GM12872 (cell line): ENCODE measurements at regions not wholly inside any gene's neighbourhood (a gene's known extent, or its start where the extent isn't known, plus 50 kb on each side); places are given as distances from the start of the nearest gene placed in this dataset.

Source experiments
- TF ChIP-seq, protein P1 (sequence below): IDR thresholded peaks from 3 replicates; pipeline ENCODE4 v1.5.1; 2011; ENCODE audit warnings: low read depth, mild to moderate bottlenecking, low read length, moderate library complexity; ENCODE audit not compliant: insufficient read depth

DNA sequence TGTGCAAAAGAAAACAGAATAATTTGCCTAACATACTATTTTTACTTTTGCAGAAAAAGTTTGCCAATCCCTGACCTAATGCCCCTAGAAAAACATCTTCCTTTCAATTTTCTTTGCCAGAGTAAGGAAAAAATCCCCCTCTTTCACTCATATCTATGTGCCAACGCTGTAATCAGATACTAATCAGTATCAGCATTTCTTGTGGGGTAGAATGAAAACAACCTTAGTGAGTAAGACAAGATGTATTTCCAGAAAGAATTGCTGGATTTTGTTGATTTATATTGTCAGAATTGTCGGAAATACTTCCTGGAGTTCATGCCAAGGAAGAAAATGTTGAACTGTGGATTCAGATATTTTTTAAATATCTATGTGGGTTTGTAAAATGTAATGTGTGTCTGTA, 1893.8 kb downstream of the NCAM2 start:
- TF ChIP-seq, protein P1, sequence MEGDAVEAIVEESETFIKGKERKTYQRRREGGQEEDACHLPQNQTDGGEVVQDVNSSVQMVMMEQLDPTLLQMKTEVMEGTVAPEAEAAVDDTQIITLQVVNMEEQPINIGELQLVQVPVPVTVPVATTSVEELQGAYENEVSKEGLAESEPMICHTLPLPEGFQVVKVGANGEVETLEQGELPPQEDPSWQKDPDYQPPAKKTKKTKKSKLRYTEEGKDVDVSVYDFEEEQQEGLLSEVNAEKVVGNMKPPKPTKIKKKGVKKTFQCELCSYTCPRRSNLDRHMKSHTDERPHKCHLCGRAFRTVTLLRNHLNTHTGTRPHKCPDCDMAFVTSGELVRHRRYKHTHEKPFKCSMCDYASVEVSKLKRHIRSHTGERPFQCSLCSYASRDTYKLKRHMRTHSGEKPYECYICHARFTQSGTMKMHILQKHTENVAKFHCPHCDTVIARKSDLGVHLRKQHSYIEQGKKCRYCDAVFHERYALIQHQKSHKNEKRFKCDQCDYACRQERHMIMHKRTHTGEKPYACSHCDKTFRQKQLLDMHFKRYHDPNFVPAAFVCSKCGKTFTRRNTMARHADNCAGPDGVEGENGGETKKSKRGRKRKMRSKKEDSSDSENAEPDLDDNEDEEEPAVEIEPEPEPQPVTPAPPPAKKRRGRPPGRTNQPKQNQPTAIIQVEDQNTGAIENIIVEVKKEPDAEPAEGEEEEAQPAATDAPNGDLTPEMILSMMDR: no peak

DNA sequence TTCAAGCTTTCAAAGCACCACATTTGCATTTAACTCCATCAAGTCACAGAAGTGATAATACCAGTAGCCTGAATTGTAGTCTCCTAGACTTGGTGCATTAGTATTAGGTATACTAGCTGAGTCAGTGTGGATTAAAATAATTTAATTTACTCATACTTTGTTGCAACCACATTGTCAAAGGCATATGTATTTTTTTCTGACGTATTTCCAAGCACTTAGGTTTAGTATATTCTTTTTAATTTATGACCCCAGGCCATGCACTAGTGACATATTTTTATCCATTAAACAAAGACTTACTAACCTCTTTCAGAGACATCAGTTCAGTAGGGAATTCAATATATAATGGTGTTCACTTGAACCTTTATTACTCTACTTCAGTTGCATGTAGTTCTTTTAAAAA, 1894.5 kb downstream of the NCAM2 start:
- TF ChIP-seq, protein P1: no peak

DNA sequence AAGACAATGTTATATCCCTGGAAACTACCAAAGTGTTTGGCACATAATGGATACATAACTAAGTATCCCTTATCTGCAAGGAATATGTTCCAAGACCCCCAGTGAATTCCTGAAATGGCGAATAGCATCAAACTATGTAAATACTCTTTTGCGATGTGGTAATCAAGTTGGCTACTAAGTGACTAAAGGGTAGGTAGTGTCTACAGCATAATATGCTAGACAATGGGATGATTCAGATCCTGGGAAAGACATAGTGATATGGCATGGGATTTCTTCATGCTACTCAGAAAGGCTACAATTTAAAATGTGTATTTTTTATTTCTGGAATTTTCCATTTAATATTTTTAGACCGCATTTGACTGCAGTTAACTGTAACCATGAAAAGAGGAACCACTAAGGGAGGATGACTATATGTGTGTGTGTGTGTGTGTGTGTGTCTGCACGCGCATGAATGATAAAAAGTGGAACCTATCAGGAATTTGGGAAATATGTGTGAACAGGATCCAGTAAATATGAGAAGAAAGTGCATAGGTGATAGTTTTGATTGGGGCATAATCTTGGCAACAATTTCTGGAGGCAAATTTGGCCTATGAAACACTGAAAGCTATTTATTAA, 1899.9 kb downstream of the NCAM2 start:
- TF ChIP-seq, protein P1: no peak

DNA sequence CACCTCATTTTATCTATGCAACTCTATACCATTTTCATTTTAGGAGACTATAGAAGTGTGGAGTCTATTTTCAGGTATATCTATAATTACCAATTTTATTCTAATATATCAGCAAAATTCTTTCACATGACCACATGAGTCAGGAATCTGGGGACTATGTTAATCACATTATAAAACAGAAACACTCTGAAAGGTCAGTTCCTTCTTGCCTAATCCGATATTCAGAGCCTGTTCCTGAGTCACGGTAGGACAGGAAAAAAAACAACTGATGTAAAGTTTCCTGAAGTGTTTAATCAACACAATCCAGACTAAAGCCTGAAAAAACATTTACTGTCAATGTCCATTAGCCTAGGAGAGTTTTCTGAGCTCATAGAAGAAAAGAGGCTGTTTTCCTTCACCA, 1902.3 kb downstream of the NCAM2 start:
- TF ChIP-seq, protein P1: no peak

DNA sequence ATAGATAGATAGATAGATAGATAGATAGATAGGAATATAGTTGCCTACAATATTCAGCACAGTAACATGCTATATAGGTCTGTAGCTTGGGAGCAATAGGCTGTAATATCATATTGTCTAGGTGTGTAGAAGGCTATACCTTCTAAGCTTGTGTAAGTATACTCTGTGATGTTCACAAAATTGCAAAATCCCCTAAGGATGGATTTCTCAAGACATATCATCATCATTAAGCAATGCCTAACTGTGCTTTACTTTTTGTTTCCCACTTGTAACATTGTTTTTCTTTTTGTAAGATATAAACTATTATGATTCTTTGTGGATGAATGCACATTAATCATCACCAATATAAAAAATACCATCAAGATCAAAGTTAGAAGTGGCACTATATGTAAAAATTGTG, 1905.6 kb downstream of the NCAM2 start:
- TF ChIP-seq, protein P1: no peak

DNA sequence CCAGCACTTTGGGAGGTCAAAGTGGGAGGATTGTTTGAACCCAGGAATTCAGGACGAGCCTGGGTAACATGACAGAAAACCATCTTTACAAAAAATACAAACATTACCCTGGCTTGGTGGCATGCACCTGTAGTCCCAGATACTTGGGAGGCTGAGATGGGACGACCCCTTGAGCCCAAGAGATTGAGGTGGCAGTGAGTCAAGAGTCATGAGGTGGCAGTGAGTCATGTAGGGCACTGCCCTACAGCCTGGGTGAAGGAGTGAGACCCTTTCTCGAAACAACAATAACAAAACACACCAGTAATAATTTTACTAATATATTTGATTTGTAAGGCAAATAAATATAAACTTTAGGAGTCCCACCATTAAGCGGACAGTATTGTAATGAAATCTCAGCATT, 1906.2 kb downstream of the NCAM2 start:
- TF ChIP-seq, protein P1: no peak

DNA sequence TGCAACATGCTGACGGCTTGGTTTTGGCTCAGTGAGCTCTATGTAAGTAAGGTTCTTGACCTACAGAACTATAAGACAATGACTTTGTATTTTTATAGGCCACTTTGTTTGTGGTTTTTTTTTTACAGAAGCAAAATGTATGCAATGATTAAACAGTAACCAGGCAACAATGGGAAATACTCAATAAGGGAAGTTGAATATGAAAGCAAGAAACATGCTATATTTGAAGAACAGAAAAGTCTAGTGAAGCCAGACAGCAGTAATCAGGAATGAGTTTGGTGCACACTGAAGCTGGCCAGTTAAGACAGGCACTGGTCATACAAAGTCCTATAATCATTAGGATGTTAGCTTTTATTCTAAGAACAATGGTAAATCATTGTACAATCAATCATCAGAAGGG, 1926.8 kb downstream of the NCAM2 start:
- TF ChIP-seq, protein P1: no peak

DNA sequence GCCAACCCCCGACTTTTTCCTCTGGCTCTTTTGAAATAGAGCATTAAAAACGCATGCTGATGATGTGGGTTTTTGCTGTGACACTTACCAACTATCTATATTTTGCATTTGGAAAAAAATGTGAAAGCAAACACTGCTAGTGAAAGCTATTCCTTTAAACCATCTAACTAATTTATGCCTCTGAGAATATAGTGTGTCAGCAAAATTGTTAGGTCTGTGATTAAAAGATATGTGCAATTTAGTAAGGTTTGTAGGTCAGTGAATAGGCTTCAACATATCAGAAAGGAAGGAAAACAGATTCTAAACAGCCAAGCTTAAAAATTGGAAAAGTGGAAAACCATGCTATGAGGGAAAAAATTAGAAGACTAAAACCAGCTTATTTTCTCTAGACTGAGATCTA, 1929.3 kb downstream of the NCAM2 start:
- TF ChIP-seq, protein P1: no peak
